ENCODE measurements at regions not wholly inside any gene's neighbourhood (a gene's known extent, or its start where the extent isn't known, plus 50 kb on each side); places are given as distances from the start of the nearest gene placed in this dataset.

DNA sequence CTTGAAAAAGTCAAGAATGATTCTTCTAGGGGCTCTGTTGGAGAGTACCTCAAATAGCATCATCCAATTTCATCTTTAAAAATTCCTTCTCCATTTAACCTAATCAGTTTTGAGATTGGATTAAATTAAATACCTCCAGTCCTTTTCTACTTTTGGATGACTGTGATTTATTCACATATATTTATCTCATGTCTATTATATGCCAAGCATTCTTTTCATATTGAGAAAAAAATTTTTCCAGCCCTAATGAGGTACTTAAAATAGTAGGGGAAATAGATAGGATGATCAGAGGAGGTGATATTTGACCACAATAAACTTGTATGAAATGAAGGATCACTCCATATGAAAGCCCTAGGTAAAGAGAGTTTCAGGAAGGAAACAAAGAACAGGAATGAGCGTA is 250.1 kb downstream of the MAT2B start (continued):
- TF ChIP-seq ETV6 (conservative IDR thresholded peaks at IDR 0.05 in 1 of 2, IDR thresholded peaks at IDR 0.05 in 1 of 2; ENCODE audit: borderline replicate concordance in 1 of 2, low read depth in 1 of 2) (no peak), MTA2 (IDR thresholded peaks at IDR 0.05; ENCODE audit: low read depth) (no peak), MYC (IDR thresholded peaks at IDR 0.05; ENCODE audit: insufficient read depth, insufficient read length, insufficient replicate concordance, low read length, severe bottlenecking) (no peak), FOXK2 (IDR thresholded peaks at IDR 0.05) (no peak), NFYB (IDR thresholded peaks at IDR 0.05; ENCODE audit: insufficient read depth, low read depth, low read length) (no peak)

DNA sequence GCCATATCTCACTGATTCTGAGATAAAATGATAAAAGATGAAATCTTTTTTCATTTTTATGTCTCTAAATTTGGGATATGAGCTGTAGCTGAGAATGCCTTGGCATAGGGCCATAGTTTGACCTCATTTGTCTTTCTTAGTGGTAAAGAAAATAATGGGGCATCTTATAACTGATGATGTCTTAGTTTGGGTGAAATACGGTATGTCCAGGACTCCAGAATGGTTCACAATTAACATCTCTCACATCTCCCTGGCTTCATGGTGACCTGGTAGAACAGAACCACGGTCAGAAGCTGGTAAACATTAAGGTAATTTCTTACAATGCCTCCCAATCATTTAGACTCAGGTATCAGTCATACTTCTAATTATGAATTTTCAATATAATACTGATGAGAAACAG is 250.8 kb downstream of the MAT2B start:
- H3K36me3 ChIP-seq (ENCODE audit: control insufficient read depth in 2 of 2, insufficient read depth in 2 of 2, low read length in 1 of 2) = no peaks in the 10 kb centered on the region
- H3K27ac ChIP-seq (ENCODE audit: control insufficient read depth, insufficient read depth) = no peak overlapping the region
- H2AFZ ChIP-seq (ENCODE audit: control insufficient read depth, low read depth, low read length) = no peak overlapping the region
- CTCF ChIA-PET = no interaction called here
- H3K27me3 ChIP-seq (replicated peaks in 1 of 2; ENCODE audit: control insufficient read depth in 2 of 2, insufficient read depth in 2 of 2, low read length in 1 of 2) = no peaks in the 10 kb centered on the region
- in situ Hi-C loops (cut with MboI) (no loop called here), intact Hi-C loops (cut with micrococcal nuclease; ENCODE audit: unreplicated experiment) (no loop called here)
- RAD21 ChIA-PET (ENCODE audit: unreplicated experiment) = no interaction called here
- WGBS (ENCODE audit: insufficient coverage, insufficient replicate concordance, low lambda C conversion rate, missing lambda C conversion rate) = 27% methylated on average over 2 of the region's 2 CpGs
- DNase-seq (ENCODE audit: low read depth, low spot score) (no peak), FAIRE-seq (no peak), ATAC-seq (no peak)
- no peaks in the 10 kb centered on the region for H4K20me1 ChIP-seq (ENCODE audit: control insufficient read depth, insufficient read depth)
- no peak overlapping the region for H3K4me3 ChIP-seq
- H3K9me3 ChIP-seq (replicated peaks; ENCODE audit: control insufficient read depth, insufficient read depth, low read length) = no peaks in the 10 kb centered on the region
- H3K4me1 ChIP-seq (ENCODE audit: control insufficient read depth, insufficient read depth, low read length) = no peaks in the 10 kb centered on the region
- H3K4me2 ChIP-seq (ENCODE audit: control insufficient read depth, insufficient read depth) = no peak overlapping the region
- H3K79me2 ChIP-seq (ENCODE audit: control insufficient read depth, insufficient read depth, low read length) = no peaks in the 10 kb centered on the region
- SMC1A ChIA-PET (ENCODE audit: uncharacterized antibody, unreplicated experiment) = no interaction called here
- BruUV-seq (replicated peaks) = no TSS peak
- POLR2A ChIA-PET = no interaction called here
- TF ChIP-seq CREB1 (IDR thresholded peaks at IDR 0.05; ENCODE audit: low read depth) = no peak
- TF ChIP-seq, protein P1, sequence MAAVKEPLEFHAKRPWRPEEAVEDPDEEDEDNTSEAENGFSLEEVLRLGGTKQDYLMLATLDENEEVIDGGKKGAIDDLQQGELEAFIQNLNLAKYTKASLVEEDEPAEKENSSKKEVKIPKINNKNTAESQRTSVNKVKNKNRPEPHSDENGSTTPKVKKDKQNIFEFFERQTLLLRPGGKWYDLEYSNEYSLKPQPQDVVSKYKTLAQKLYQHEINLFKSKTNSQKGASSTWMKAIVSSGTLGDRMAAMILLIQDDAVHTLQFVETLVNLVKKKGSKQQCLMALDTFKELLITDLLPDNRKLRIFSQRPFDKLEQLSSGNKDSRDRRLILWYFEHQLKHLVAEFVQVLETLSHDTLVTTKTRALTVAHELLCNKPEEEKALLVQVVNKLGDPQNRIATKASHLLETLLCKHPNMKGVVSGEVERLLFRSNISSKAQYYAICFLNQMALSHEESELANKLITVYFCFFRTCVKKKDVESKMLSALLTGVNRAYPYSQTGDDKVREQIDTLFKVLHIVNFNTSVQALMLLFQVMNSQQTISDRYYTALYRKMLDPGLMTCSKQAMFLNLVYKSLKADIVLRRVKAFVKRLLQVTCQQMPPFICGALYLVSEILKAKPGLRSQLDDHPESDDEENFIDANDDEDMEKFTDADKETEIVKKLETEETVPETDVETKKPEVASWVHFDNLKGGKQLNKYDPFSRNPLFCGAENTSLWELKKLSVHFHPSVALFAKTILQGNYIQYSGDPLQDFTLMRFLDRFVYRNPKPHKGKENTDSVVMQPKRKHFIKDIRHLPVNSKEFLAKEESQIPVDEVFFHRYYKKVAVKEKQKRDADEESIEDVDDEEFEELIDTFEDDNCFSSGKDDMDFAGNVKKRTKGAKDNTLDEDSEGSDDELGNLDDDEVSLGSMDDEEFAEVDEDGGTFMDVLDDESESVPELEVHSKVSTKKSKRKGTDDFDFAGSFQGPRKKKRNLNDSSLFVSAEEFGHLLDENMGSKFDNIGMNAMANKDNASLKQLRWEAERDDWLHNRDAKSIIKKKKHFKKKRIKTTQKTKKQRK (IDR thresholded peaks at IDR 0.05; ENCODE audit: low read depth, low read length) = no peak
- TF ChIP-seq EGR1 (IDR thresholded peaks at IDR 0.05; ENCODE audit: borderline replicate concordance in 1 of 2, low read depth in 2 of 2, low read length in 2 of 2) = no peak
- no peak overlapping the region for H3K9ac ChIP-seq (ENCODE audit: control insufficient read depth, insufficient read depth, low read length)

All from GM12878 (cell line).